GM12875 (cell line): ENCODE measurements at regions not wholly inside any gene's neighbourhood (a gene's known extent, or its start where the extent isn't known, plus 50 kb on each side); places are given as distances from the start of the nearest gene placed in this dataset.

Experiments used
- H3K4me3 ChIP-seq: one replicate; pipeline ENCODE4 v1.5.1; 2011; ENCODE audit warnings: low read depth, low read length, control low read depth
- TF ChIP-seq, protein P1 (sequence below): IDR thresholded peaks from 2 replicates; pipeline ENCODE4 v1.5.1; 2011; ENCODE audit warnings: low read depth, mild to moderate bottlenecking, control low read depth, inconsistent platforms, low read length, moderate library complexity, borderline replicate concordance; ENCODE audit not compliant: insufficient read depth

DNA sequence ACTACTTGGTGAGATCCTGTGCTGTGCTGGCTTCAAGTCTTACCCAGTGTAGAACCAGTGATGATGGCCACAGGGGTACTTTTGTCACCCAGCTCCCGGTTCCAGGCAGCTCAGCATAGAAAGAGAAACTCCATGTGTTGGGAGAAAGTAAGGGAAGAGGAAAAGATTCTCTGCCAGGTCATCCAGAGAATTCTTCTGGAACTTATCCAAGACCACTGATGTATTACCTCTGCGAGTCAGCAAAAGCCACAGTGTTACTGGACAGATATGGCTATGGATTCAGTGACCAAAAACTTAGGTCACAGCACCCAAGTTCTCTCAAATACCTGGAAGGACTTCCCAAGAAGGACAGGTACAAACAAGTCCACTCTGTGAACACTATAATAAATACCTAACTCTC lies 399.5 kb upstream of the MIR17HG start:
- TF ChIP-seq, protein P1, sequence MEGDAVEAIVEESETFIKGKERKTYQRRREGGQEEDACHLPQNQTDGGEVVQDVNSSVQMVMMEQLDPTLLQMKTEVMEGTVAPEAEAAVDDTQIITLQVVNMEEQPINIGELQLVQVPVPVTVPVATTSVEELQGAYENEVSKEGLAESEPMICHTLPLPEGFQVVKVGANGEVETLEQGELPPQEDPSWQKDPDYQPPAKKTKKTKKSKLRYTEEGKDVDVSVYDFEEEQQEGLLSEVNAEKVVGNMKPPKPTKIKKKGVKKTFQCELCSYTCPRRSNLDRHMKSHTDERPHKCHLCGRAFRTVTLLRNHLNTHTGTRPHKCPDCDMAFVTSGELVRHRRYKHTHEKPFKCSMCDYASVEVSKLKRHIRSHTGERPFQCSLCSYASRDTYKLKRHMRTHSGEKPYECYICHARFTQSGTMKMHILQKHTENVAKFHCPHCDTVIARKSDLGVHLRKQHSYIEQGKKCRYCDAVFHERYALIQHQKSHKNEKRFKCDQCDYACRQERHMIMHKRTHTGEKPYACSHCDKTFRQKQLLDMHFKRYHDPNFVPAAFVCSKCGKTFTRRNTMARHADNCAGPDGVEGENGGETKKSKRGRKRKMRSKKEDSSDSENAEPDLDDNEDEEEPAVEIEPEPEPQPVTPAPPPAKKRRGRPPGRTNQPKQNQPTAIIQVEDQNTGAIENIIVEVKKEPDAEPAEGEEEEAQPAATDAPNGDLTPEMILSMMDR = no peak
- H3K4me3 ChIP-seq = no peak overlapping the region

GRCh38 chr13:90950160-90950559 lies 397.3 kb upstream of the MIR17HG start:
- TF ChIP-seq, protein P1 = no peak
- H3K4me3 ChIP-seq = no peak overlapping the region

DNA sequence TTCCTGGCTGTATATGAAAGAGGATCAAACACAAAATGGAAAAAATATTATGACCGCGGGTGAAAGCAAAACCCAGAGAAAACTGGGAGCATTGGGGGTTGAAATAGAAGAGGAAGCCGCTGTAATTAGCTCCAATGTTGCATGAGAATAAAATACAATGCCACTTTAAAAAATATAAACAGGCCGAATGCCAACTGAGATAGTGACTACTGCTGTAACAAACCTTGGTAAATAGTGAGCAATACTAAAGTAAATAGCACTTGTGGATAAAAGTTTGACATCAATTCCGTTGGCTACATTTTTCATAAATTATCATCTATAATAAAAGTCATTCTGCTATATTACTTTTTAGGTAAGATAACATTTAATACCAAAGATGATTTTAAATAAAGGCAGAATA lies 395.8 kb upstream of the MIR17HG start:
- TF ChIP-seq, protein P1 = no peak

GRCh38 chr13:90952326-90952725 lies 395.2 kb upstream of the MIR17HG start:
- no peak overlapping the region for H3K4me3 ChIP-seq
- TF ChIP-seq, protein P1 = no peak

More for the DNA sequence above, 395.8 kb upstream of the MIR17HG start:
- H3K4me3 ChIP-seq = no peak overlapping the region

DNA sequence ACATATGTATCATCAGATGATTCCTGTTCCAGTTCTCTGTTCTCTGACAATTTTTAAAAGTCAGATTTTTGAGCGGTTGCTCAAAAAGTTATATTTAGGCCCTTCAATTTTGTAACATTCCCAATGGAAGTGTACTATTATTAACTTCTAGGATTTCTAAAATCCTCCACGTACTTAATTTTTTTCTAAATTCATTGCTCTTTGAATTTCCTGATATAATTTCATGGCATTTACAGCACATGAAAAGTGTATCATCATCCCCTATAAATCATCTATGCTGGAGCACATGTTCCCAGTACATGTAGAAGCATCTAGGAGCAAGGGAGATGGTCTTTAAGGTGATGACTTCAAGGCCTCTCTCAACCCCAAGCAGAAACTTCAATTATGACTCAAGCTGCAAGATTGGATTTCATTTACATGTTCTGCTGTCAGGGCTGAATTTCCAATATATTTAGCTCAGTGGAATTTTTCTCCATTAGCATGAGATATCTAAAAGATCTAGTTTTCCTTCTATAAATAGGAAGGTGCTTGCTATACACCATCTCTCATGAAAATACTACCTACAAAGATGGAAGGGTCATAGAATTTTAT lies 392.8 kb upstream of the MIR17HG start:
- TF ChIP-seq, protein P1 = no peak

GRCh38 chr13:90956031-90956430 lies 391.5 kb upstream of the MIR17HG start:
- no peak overlapping the region for H3K4me3 ChIP-seq
- TF ChIP-seq, protein P1 = no peak

More for the DNA sequence above, 392.8 kb upstream of the MIR17HG start:
- no peak overlapping the region for H3K4me3 ChIP-seq

DNA sequence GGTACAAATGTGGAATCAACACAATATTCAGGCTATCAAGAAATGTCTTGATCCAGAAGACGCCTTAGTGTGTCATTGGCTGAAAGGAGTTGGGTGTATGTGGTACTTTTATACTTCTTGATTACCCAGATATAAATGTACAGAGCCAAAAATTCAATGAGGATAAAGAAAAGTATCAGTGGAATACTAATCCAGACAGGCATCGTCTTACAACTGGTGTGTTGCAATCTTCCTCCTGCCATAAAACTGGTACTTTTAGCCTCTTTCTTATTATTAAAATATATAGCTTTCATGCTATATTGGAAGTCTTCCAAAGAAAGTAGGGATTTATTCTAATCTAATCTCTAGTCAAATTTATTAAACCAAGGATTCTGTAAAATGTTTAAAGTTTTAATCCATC lies 388.6 kb upstream of the MIR17HG start:
- TF ChIP-seq, protein P1 = no peak
- no peak overlapping the region for H3K4me3 ChIP-seq
